Astrocyte (in vitro differentiated cells and primary cell): ENCODE measurements at regions not wholly inside any gene's neighbourhood (a gene's known extent, or its start where the extent isn't known, plus 50 kb on each side); places are given as distances from the start of the nearest gene placed in this dataset.

ENCODE experiments used
- CTCF ChIP-seq: IDR thresholded peaks from 2 replicates; pipeline ENCODE4 v1.5.1; 2011; ENCODE audit warnings: low read depth, mild to moderate bottlenecking, inconsistent platforms, low read length, moderate library complexity; ENCODE audit not compliant: insufficient read depth
- EZH2 ChIP-seq: IDR thresholded peaks from 2 replicates; pipeline ENCODE4 v1.6.1; 2012; ENCODE audit warnings: mild to moderate bottlenecking, low read length, inconsistent platforms; ENCODE audit not compliant: insufficient read depth

- no peak for TF ChIP-seq CTCF
- TF ChIP-seq EZH2 = no peak
These were observed 128.3 kb upstream of the ALCAM start for GRCh38 chr3:105238367-105238766.
